ENCODE measurements at regions not wholly inside any gene's neighbourhood (a gene's known extent, or its start where the extent isn't known, plus 50 kb on each side); places are given as distances from the start of the nearest gene placed in this dataset.

DNA sequence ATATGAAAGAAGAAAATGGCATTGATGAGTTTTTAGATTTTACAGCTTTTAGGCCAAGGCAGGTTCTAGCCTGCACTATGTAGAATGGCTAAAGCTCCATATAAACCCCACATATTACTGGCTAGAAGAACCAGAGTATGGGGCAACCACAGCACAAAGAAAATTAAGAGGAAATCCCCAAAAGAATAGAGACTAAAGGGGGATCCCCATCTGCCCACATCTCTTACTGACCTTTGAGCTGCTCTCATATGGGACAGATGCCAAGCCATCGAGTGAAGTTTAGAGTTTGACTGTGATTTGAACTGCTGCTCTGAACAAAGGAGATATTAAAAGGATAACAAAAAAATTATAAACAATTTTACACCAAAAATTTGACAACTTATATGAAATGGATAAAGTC, 102.2 kb upstream of the HAO2 start:
- peak; percentile 95 for ATAC-seq
- TF ChIP-seq SREBF1 (IDR thresholded peaks at IDR 0.05; ENCODE audit: low read length) (no peak), ESRRA (IDR thresholded peaks at IDR 0.05; ENCODE audit: low read length) (no peak), RUNX3 (IDR thresholded peaks at IDR 0.05; ENCODE audit: low read length) (peak; percentile 77), DPF2 (IDR thresholded peaks at IDR 0.05) (0 out of 2 replicates have a peak, but pooled peaks have one; percentile 13), CREM (IDR thresholded peaks at IDR 0.05; ENCODE audit: low read depth) (peak; percentile 27), IKZF2 (IDR thresholded peaks at IDR 0.05) (peak in 1 of 2 experiments; percentile 12; a peak in 1 of 4 replicates), SMAD1 (IDR thresholded peaks at IDR 0.05; ENCODE audit: low read depth, partially characterized antibody) (peak; percentile 77), CHD4 (IDR thresholded peaks at IDR 0.05) (no peak), IKZF1 (conservative IDR thresholded peaks at IDR 0.05) (no peak), CHD2 (IDR thresholded peaks at IDR 0.05; ENCODE audit: borderline replicate concordance, low read depth, low read length) (no peak), MTA2 (IDR thresholded peaks at IDR 0.05; ENCODE audit: low read depth) (peak; percentile 31), SPI1 (IDR thresholded peaks at IDR 0.05; ENCODE audit: borderline replicate concordance, insufficient read depth, low read depth, low read length) (peak; percentile 14; the same call in 1 of the 2 replicates), BCL11A (IDR thresholded peaks at IDR 0.05; ENCODE audit: low read depth, low read length) (0 out of 2 replicates have a peak, but pooled peaks have one; percentile 25)
- TF ChIP-seq, protein P1, sequence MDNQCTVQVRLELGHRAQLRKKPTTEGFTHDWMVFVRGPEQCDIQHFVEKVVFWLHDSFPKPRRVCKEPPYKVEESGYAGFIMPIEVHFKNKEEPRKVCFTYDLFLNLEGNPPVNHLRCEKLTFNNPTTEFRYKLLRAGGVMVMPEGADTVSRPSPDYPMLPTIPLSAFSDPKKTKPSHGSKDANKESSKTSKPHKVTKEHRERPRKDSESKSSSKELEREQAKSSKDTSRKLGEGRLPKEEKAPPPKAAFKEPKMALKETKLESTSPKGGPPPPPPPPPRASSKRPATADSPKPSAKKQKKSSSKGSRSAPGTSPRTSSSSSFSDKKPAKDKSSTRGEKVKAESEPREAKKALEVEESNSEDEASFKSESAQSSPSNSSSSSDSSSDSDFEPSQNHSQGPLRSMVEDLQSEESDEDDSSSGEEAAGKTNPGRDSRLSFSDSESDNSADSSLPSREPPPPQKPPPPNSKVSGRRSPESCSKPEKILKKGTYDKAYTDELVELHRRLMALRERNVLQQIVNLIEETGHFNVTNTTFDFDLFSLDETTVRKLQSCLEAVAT (IDR thresholded peaks at IDR 0.05) = 0 out of 2 replicates have a peak, but pooled peaks have one; percentile 32
- TF ChIP-seq, protein P2, sequence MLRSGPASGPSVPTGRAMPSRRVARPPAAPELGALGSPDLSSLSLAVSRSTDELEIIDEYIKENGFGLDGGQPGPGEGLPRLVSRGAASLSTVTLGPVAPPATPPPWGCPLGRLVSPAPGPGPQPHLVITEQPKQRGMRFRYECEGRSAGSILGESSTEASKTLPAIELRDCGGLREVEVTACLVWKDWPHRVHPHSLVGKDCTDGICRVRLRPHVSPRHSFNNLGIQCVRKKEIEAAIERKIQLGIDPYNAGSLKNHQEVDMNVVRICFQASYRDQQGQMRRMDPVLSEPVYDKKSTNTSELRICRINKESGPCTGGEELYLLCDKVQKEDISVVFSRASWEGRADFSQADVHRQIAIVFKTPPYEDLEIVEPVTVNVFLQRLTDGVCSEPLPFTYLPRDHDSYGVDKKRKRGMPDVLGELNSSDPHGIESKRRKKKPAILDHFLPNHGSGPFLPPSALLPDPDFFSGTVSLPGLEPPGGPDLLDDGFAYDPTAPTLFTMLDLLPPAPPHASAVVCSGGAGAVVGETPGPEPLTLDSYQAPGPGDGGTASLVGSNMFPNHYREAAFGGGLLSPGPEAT (IDR thresholded peaks at IDR 0.05; ENCODE audit: low read depth) = peak; percentile 92
- TF ChIP-seq, protein P3, sequence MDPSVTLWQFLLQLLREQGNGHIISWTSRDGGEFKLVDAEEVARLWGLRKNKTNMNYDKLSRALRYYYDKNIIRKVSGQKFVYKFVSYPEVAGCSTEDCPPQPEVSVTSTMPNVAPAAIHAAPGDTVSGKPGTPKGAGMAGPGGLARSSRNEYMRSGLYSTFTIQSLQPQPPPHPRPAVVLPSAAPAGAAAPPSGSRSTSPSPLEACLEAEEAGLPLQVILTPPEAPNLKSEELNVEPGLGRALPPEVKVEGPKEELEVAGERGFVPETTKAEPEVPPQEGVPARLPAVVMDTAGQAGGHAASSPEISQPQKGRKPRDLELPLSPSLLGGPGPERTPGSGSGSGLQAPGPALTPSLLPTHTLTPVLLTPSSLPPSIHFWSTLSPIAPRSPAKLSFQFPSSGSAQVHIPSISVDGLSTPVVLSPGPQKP (IDR thresholded peaks at IDR 0.05; ENCODE audit: low read depth, low read length) = no peak
- TF ChIP-seq, protein P4, sequence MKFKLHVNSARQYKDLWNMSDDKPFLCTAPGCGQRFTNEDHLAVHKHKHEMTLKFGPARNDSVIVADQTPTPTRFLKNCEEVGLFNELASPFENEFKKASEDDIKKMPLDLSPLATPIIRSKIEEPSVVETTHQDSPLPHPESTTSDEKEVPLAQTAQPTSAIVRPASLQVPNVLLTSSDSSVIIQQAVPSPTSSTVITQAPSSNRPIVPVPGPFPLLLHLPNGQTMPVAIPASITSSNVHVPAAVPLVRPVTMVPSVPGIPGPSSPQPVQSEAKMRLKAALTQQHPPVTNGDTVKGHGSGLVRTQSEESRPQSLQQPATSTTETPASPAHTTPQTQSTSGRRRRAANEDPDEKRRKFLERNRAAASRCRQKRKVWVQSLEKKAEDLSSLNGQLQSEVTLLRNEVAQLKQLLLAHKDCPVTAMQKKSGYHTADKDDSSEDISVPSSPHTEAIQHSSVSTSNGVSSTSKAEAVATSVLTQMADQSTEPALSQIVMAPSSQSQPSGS (IDR thresholded peaks at IDR 0.05; ENCODE audit: low read length) = no peak
- TF ChIP-seq, protein P5, sequence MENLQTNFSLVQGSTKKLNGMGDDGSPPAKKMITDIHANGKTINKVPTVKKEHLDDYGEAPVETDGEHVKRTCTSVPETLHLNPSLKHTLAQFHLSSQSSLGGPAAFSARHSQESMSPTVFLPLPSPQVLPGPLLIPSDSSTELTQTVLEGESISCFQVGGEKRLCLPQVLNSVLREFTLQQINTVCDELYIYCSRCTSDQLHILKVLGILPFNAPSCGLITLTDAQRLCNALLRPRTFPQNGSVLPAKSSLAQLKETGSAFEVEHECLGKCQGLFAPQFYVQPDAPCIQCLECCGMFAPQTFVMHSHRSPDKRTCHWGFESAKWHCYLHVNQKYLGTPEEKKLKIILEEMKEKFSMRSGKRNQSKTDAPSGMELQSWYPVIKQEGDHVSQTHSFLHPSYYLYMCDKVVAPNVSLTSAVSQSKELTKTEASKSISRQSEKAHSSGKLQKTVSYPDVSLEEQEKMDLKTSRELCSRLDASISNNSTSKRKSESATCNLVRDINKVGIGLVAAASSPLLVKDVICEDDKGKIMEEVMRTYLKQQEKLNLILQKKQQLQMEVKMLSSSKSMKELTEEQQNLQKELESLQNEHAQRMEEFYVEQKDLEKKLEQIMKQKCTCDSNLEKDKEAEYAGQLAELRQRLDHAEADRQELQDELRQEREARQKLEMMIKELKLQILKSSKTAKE (IDR thresholded peaks at IDR 0.05; ENCODE audit: low read depth, poor library complexity, severe bottlenecking) = peak; percentile 51

More for the DNA sequence above, 102.2 kb upstream of the HAO2 start:
- no peaks in the 10 kb centered on the region for H3K27me3 ChIP-seq (replicated peaks in 1 of 2; ENCODE audit: control insufficient read depth in 2 of 2, insufficient read depth in 2 of 2, low read length in 1 of 2)
- peaks cover 14% of the 10 kb centered on the region for H3K4me1 ChIP-seq (ENCODE audit: control insufficient read depth, insufficient read depth, low read length)
- in situ Hi-C loops (cut with MboI) (no loop called here), intact Hi-C loops (cut with micrococcal nuclease; ENCODE audit: unreplicated experiment) (loop anchor here (2.0 to 10.0 kb wide), 3 partner anchors 40 to 132 kb away; no protein-coding TSS in a partner anchor)
- RAD21 ChIA-PET (ENCODE audit: unreplicated experiment) = interaction anchor here (1.0 to 2.7 kb wide), 5 partner anchors 55 to 127 kb away, joined by 3 to 8 read pairs (median 3); partner anchors contain the start of gene WARS2
- SMC1A ChIA-PET (ENCODE audit: uncharacterized antibody, unreplicated experiment) = interaction anchor here (0.9 to 2.5 kb wide), 17 partner anchors 9 to 131 kb away, joined by 3 to 16 read pairs (median 3); no protein-coding TSS in a partner anchor
- POLR2A ChIA-PET = interaction anchor here (0.9 kb wide), 1 partner anchor 9 kb away, joined by 3 read pairs; no protein-coding TSS in a partner anchor
- peak; percentile 70 for DNase-seq (ENCODE audit: low read depth, low spot score)
- 0% methylated on average over 1 of the region's 1 CpG for WGBS (ENCODE audit: insufficient coverage, insufficient replicate concordance, low lambda C conversion rate, missing lambda C conversion rate)
- peak; percentile 44 for FAIRE-seq
- no peaks in the 10 kb centered on the region for H4K20me1 ChIP-seq (ENCODE audit: control insufficient read depth, insufficient read depth)
- no peak overlapping the region for H3K9ac ChIP-seq (ENCODE audit: control insufficient read depth, insufficient read depth, low read length)
- H3K36me3 ChIP-seq (ENCODE audit: control insufficient read depth in 2 of 2, insufficient read depth in 2 of 2, low read length in 1 of 2) = no peaks in the 10 kb centered on the region
- H3K27ac ChIP-seq (ENCODE audit: control insufficient read depth, insufficient read depth) = 0 out of 2 replicates have a peak overlapping the region, but pooled peaks have one; percentile 24
- peak overlapping the region; percentile 31 for H3K4me2 ChIP-seq (ENCODE audit: control insufficient read depth, insufficient read depth)
- BruUV-seq (replicated peaks) = no TSS peak
- CTCF ChIA-PET = interaction anchor here (0.7 to 2.4 kb wide), 6 partner anchors 9 to 502 kb away, joined by 3 to 22 read pairs (median 4); partner anchors contain the start of genes HMGCS2 and WARS2
- H3K79me2 ChIP-seq (ENCODE audit: control insufficient read depth, insufficient read depth, low read length) = no peaks in the 10 kb centered on the region
- H2AFZ ChIP-seq (ENCODE audit: control insufficient read depth, low read depth, low read length) = no peak overlapping the region
- H3K4me3 ChIP-seq = no peak overlapping the region
- H3K9me3 ChIP-seq (replicated peaks; ENCODE audit: control insufficient read depth, insufficient read depth, low read length) = no peaks in the 10 kb centered on the region

All from GM12878 (cell line).